Neuronal stem cell (in vitro differentiated cells): ENCODE measurements at regions not wholly inside any gene's neighbourhood (a gene's known extent, or its start where the extent isn't known, plus 50 kb on each side); places are given as distances from the start of the nearest gene placed in this dataset.
"Not testable (repeated sequence)": the region's sequence is repeated elsewhere in the genome, so short reads cannot be mapped to it uniquely, and the experiment has no call there.

Source experiments
- DNase-seq: peaks from one replicate; pipeline ENCODE4 v3.0.0-alpha.2; 2013; ENCODE audit warnings: low spot score
- H2AFZ ChIP-seq: one replicate; pipeline ENCODE4 v1.6.1; 2013; ENCODE audit warnings: mild to moderate bottlenecking, low read length, inconsistent platforms
- H2AK5ac ChIP-seq: 2 replicates; pipeline ENCODE4 v1.6.1; 2013; ENCODE audit warnings: low read depth, mild to moderate bottlenecking, inconsistent platforms, low read length, moderate library complexity, mixed read lengths
- H2BK120ac ChIP-seq: 2 replicates; pipeline ENCODE4 v1.6.1; 2013; ENCODE audit warnings: low read depth, mild to moderate bottlenecking, inconsistent platforms, low read length, moderate library complexity, mixed read lengths
- H2BK12ac ChIP-seq: one replicate; pipeline ENCODE4 v1.6.1; 2013; ENCODE audit warnings: low read length, inconsistent platforms
- H2BK15ac ChIP-seq: 2 replicates; pipeline ENCODE4 v1.6.1; 2013; ENCODE audit warnings: mild to moderate bottlenecking, low read length, inconsistent platforms, mixed read lengths
- H2BK5ac ChIP-seq: one replicate; pipeline ENCODE4 v1.6.1; 2013; ENCODE audit warnings: inconsistent platforms, mild to moderate bottlenecking, low read length, moderate library complexity
- H3K14ac ChIP-seq: one replicate; pipeline ENCODE4 v1.6.1; 2013; ENCODE audit warnings: low read length, inconsistent platforms
- H3K18ac ChIP-seq: 2 replicates; pipeline ENCODE4 v1.6.1; 2013; ENCODE audit warnings: low read length, inconsistent platforms
- H3K23ac ChIP-seq: 2 replicates; pipeline ENCODE4 v1.6.1; 2013; ENCODE audit warnings: low read depth, mild to moderate bottlenecking, mixed read lengths, low read length, inconsistent platforms; ENCODE audit not compliant: poor library complexity
- H3K27ac ChIP-seq: replicated peaks from 3 replicates; pipeline ENCODE4 v1.5.1; 2013; ENCODE audit warnings: low read length, inconsistent platforms
- H3K27me3 ChIP-seq, 3 experiments: 2 replicates each; pipeline ENCODE4 v1.6.1; 2013; ENCODE audit warnings: low read length in 3 of 3, mild to moderate bottlenecking in 2 of 3, inconsistent platforms in 1 of 3, low read depth in 1 of 3, mixed read lengths in 1 of 3, moderate library complexity in 1 of 3; ENCODE audit not compliant: control insufficient read depth in 3 of 3, insufficient read depth in 3 of 3
- H3K36me3 ChIP-seq, 2 donors: replicated peaks in 1 of 2; 2 replicates each; pipeline ENCODE4 v1.6.1; 2013; ENCODE audit warnings: low read length in 2 of 2; ENCODE audit not compliant: control insufficient read depth in 2 of 2, insufficient read depth in 2 of 2
- H3K4ac ChIP-seq: 2 replicates; pipeline ENCODE4 v1.6.1; 2013; ENCODE audit warnings: inconsistent platforms, mild to moderate bottlenecking, low read length, moderate library complexity
- H3K4me1 ChIP-seq, 2 donors: 1 replicate in 1 of 2; 2 replicates in 1 of 2; pipeline ENCODE4 v1.6.1; 2013; ENCODE audit warnings: low read length in 2 of 2, low read depth in 1 of 2; ENCODE audit not compliant: control insufficient read depth in 2 of 2, insufficient read depth in 1 of 2
- H3K4me2 ChIP-seq: one replicate; pipeline ENCODE4 v1.6.1; 2013; ENCODE audit warnings: mild to moderate bottlenecking, low read length, inconsistent platforms; ENCODE audit not compliant: insufficient read depth, poor library complexity, severe bottlenecking
- H3K4me3 ChIP-seq, 2 donors: 2 replicates each; pipeline ENCODE4 v1.5.1; 2013; ENCODE audit warnings: low read length in 2 of 2, mild to moderate bottlenecking in 2 of 2, inconsistent platforms in 1 of 2, moderate library complexity in 1 of 2
- H3K79me1 ChIP-seq: one replicate; pipeline ENCODE4 v1.6.1; 2013; ENCODE audit warnings: low read depth, mild to moderate bottlenecking, inconsistent platforms, low read length, moderate library complexity
- H3K9ac ChIP-seq: one replicate; pipeline ENCODE4 v1.6.1; 2013; ENCODE audit warnings: mild to moderate bottlenecking, low read depth, low read length, inconsistent platforms; ENCODE audit not compliant: poor library complexity
- H3K9me3 ChIP-seq, 2 donors: replicated peaks in 1 of 2; 2 replicates each; pipeline versions ENCODE3 to v1.6.1; 2013; ENCODE audit warnings: low read length in 2 of 2, mild to moderate bottlenecking in 2 of 2, inconsistent platforms in 1 of 2, low read depth in 1 of 2, mixed read lengths in 1 of 2, moderate library complexity in 1 of 2; ENCODE audit not compliant: control insufficient read depth in 2 of 2, insufficient read depth in 1 of 2
- H4K8ac ChIP-seq: one replicate; pipeline ENCODE4 v1.6.1; 2013; ENCODE audit warnings: low read depth, mild to moderate bottlenecking, inconsistent platforms, low read length, moderate library complexity
- H4K91ac ChIP-seq: one replicate; pipeline ENCODE4 v1.6.1; 2013; ENCODE audit warnings: low read length, low read depth, mild to moderate bottlenecking, inconsistent platforms; ENCODE audit not compliant: poor library complexity
- WGBS, 2 donors: extraction: QIAGEN DNeasy Blood & Tissue Kit; methylation state at CpG; one replicate each; pipeline ENCODE4 v1.1.7; 2013; ENCODE audit warnings: missing lambda C conversion rate in 2 of 2, mixed read lengths in 1 of 2; ENCODE audit not compliant: insufficient read length in 2 of 2, insufficient replicate concordance in 1 of 2; ENCODE audit errors: extremely low coverage in 2 of 2; 5-methylcytosine and 5-hydroxymethylcytosine counted together

DNA sequence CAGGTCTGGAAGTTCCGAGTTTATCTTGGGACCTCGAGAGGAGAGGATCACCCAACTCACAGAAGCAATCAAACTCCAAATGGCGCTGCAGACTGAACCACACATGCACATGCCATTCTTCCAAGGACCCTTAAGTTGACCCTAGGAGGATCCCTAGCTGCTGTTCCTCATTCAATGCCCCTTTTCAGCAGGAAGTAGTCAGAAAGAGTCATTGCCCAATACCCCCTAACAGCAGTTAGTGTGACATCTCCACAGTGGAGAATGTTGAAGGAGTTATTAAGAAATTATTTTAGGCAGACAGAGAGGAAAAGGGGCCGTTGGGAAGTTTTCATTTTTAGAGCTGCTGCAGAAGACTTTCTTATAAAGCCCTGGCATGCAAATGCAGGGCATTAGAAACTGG is 229.9 kb upstream of the DAB2 start:
- H2BK120ac ChIP-seq = no peak overlapping the region
- no peaks in the 10 kb centered on the region for H3K36me3 ChIP-seq
- no peak overlapping the region for H2AFZ ChIP-seq
- H3K27ac ChIP-seq = no peak overlapping the region
- H3K9ac ChIP-seq = no peak overlapping the region
- no peak overlapping the region for H4K91ac ChIP-seq
- H3K9me3 ChIP-seq = no peaks in the 10 kb centered on the region
- H2AK5ac ChIP-seq = no peak overlapping the region
- H3K4me3 ChIP-seq = no peak overlapping the region
- WGBS, 2 donors = no CpG with 5 or more reads among the region's 4 CpGs
- no peak overlapping the region for H3K18ac ChIP-seq
- no peak overlapping the region for H3K4me2 ChIP-seq
- no peak overlapping the region for H2BK15ac ChIP-seq
- no peak for DNase-seq
- no peak overlapping the region for H4K8ac ChIP-seq
- no peak overlapping the region for H3K4ac ChIP-seq
- no peaks in the 10 kb centered on the region for H3K4me1 ChIP-seq
- no peak overlapping the region for H3K23ac ChIP-seq
- H2BK5ac ChIP-seq = no peak overlapping the region
- no peak overlapping the region for H2BK12ac ChIP-seq
- H3K27me3 ChIP-seq = no peaks in the 10 kb centered on the region
- H3K79me1 ChIP-seq = no peaks in the 10 kb centered on the region
- no peak overlapping the region for H3K14ac ChIP-seq

DNA sequence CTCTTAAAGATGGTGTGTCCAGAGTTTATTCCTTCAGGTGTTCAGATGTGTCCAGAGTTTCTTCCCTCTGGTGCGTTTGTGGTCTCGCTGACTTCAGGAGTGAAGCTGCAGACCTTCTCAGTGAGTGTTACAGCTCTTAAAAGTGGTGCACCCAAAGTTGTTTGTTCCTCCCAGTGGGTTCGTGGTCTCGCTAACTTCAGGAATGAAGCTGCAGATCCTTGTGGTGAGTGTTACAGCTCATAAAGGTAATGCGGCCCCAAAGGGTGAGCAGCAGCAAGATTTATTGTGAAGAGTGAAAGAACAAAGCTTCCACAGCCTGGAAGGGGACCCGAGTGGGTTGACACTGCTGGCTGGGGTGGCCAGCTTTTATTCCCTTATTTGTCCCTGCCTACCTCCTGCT is 227.7 kb upstream of the DAB2 start:
- not testable (repeated sequence) for H3K36me3 ChIP-seq, H3K79me1 ChIP-seq, H3K4me2 ChIP-seq, DNase-seq, H2AFZ ChIP-seq, H4K8ac ChIP-seq, H2BK5ac ChIP-seq, H2BK120ac ChIP-seq, H3K4ac ChIP-seq, H3K9ac ChIP-seq, H4K91ac ChIP-seq, H3K4me1 ChIP-seq, H3K27ac ChIP-seq, H3K9me3 ChIP-seq, H3K27me3 ChIP-seq, H3K18ac ChIP-seq, H2BK12ac ChIP-seq, H3K4me3 ChIP-seq, H2AK5ac ChIP-seq, H2BK15ac ChIP-seq, H3K23ac ChIP-seq, H3K14ac ChIP-seq
- WGBS, 2 donors = no CpG with 5 or more reads among the region's 6 CpGs

- Histone ChIP-seq H4K8ac (no peak overlapping the region), H3K36me3 (no peaks in the 10 kb centered on the region), H2BK5ac (no peak overlapping the region), H2BK12ac (no peak overlapping the region), H2AK5ac (no peak overlapping the region), H2AFZ (no peak overlapping the region), H2BK120ac (no peak overlapping the region), H3K4me1 (no peaks in the 10 kb centered on the region), H3K4ac (no peak overlapping the region), H2BK15ac (no peak overlapping the region), H3K9me3 (no peaks in the 10 kb centered on the region), H3K27me3 (no peaks in the 10 kb centered on the region), H3K4me3 (no peak overlapping the region), H3K14ac (no peak overlapping the region), H3K9ac (no peak overlapping the region), H4K91ac (no peak overlapping the region), H3K4me2 (no peak overlapping the region), H3K27ac (no peak overlapping the region), H3K18ac (no peak overlapping the region), H3K79me1 (no peaks in the 10 kb centered on the region), H3K23ac (no peak overlapping the region)
- DNase-seq = no peak
- WGBS, 2 donors = no CpG with 5 or more reads among the region's 4 CpGs
These were observed 227.3 kb upstream of the DAB2 start for GRCh38 chr5:39652036-39652435.

- no peak overlapping the region for H3K4me3 ChIP-seq
- H3K4me2 ChIP-seq = no peak overlapping the region
- H3K4me1 ChIP-seq = no peaks in the 10 kb centered on the region
- H2AFZ ChIP-seq = no peak overlapping the region
- H3K14ac ChIP-seq = no peak overlapping the region
- no peak overlapping the region for H2BK120ac ChIP-seq
- no peak overlapping the region for H3K18ac ChIP-seq
- no peak overlapping the region for H2BK5ac ChIP-seq
- no peaks in the 10 kb centered on the region for H3K27me3 ChIP-seq
- DNase-seq = no peak
- H2AK5ac ChIP-seq = no peak overlapping the region
- H4K8ac ChIP-seq = no peak overlapping the region
- H3K9ac ChIP-seq = no peak overlapping the region
- no peak overlapping the region for H4K91ac ChIP-seq
- H2BK15ac ChIP-seq = no peak overlapping the region
- no CpG with 5 or more reads among the region's 1 CpG for WGBS, 2 donors
- H3K4ac ChIP-seq = no peak overlapping the region
- H3K9me3 ChIP-seq = no peaks in the 10 kb centered on the region
- H2BK12ac ChIP-seq = no peak overlapping the region
- no peaks in the 10 kb centered on the region for H3K79me1 ChIP-seq
- H3K23ac ChIP-seq = no peak overlapping the region
- no peak overlapping the region for H3K27ac ChIP-seq
- no peaks in the 10 kb centered on the region for H3K36me3 ChIP-seq
These were observed 225.4 kb upstream of the DAB2 start for GRCh38 chr5:39650008-39650762.
